GM20431 (cell line): ENCODE measurements at regions not wholly inside any gene's neighbourhood (a gene's known extent, or its start where the extent isn't known, plus 50 kb on each side); places are given as distances from the start of the nearest gene placed in this dataset.

Experiments used
- in situ Hi-C: fragments of 300-500 bp; cut with MseI, MboI; formaldehyde crosslinking; loops from one replicate; pipeline ENCODE4 v1.15.0; 2020; ENCODE audit warnings: low sequenced_read_pairs; ENCODE audit not compliant: unreplicated experiment

DNA sequence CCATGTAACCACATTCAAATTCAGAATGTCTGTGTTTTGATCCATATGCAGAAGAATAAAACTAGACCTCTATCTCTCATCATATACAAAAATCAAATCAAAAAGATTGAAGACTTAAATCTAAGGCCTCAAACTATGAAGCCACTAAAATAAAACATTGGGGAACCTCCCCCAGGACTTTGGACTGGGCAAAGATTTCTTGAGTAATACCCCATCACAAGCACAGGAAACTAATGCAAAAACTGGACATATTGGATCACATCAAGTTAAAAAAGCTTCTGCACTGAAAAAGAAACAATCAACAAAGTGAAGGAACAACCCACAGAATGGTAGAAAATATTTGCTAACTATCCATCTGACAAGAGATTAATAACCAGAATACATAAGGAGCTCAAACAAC lies 266.8 kb downstream of the EPM2A start:
- in situ Hi-C loops: no loop called here

- in situ Hi-C loops: no loop called here
Observed at GRCh38 chr6:145469021-145469420, 266.3 kb downstream of the EPM2A start.

DNA sequence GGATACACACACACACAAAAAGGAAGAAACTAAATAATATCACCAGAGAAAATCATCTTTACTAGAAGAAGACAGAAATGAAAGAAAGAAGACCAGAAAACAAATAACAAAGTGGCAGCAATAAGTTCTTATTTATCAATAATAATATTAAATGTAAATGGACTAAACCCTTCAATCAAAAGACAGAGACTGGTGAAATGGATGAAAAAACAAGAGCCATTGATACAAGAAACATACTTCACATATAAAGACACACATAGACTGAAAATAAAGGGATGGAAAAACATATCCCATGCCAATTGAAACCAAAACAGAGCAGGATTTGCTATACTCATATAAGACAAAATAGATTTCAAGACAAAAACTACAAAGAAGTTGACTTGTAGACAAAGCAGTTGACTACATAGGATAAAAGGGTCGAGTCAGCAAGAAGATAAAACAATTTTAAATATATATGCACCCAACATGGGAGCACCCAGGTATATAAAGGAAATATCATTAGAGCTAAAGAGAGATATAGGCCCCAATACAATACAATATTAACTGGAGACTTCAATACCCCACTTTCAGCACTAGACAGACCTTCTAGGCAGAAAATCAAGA lies 259.4 kb downstream of the EPM2A start:
- in situ Hi-C loops: no loop called here

DNA sequence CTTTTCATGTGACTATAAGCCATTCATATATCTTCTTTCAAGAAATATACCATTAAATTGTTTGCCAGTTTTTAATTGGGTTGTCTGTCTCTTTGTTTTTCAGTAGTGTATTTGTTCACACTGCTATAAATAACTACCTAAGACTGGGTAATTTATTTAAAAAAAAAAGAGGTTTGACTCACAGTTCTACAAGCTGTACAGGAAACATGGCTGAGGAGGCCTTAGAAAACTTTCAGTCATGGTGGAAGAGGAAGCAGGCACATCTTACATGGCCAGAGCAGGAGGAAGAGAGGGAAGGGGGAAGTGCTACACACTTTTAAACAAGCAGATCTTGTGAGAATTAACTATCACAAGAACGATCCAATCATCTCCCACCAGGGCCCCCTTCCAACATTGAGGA lies 255.3 kb downstream of the EPM2A start:
- in situ Hi-C loops: no loop called here

- in situ Hi-C loops: no loop called here
Observed at GRCh38 chr6:145483191-145483996, 251.9 kb downstream of the EPM2A start.

DNA sequence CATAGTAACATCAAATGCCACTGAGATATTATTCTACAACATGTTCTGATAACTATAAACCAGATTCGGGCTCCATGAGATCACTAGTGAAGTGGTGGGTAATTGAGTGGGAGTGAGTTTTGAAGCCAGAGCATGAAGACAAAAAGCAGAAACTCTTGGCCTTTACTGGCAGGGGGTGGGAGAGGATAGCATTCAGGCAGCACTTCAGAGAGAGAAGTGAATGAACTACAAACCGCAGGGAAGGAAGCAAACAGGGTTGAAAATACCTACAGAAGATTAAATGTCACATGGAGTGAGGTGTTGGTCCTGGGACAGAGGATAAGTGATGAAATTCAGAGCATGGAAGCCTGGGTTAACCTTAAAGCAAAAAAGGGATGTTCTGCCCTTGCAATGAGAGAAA lies 250.0 kb downstream of the EPM2A start:
- in situ Hi-C loops: no loop called here

DNA sequence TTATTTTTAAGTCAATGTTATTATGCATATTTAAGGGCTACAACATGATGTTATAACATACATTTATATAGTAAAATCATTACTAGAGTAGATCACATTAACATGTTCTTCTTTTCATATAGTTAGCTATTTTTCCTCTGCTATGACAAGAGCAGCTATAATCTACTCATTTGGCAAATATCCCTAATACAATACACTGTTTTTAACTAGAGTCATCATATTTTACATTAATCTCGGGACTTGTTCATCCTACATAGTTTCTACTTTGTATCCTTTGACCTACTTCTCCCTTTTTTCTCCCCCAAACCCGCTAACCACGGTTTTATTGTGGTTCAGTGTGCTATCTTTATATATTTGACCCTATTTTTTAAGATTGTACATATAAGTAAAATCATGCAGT lies 249.0 kb downstream of the EPM2A start:
- in situ Hi-C loops: no loop called here

GRCh38 chr6:145489583-145489982 lies 245.7 kb downstream of the EPM2A start:
- in situ Hi-C loops: no loop called here

- in situ Hi-C loops: no loop called here
Observed at GRCh38 chr6:145490068-145490467, 245.3 kb downstream of the EPM2A start.

DNA sequence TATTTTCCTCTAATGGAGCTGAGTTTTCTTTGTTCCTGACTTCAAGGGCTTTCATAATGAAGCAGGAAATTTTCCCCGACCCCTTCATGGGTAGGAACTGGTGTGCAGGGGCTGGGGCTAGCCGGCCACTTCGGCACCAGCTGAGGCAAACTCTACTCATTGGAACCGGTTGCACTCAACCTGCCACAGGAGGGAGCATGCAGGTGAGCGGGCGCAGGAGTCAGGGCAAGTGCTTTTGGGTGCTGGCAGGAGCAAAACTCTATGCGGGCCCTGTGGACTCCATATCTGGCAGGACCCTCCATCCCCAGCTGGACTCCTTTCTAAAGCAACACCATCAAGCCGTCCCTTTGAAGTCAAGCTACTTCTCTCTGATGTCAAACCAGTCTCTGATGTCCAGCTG lies 244.2 kb downstream of the EPM2A start:
- in situ Hi-C loops: no loop called here

DNA sequence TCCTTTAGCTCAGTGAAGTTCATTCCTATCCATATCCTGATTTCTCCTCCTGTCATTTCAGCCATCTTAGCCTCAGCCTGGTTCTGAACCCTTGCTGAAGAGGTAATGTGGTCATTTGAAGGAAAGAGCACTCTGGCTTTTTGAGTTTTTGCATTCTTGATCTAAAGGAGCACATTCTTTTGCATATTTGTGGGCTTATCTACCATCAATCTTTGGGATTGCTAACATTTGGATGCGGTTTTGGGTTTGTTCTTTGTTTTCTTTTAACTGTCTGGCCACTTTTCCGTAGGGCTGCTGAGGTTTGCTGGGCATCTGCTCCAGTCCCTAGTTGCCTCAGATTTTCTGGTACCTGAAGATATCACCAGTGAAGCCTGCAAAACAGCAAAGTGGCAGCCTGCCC lies 238.3 kb downstream of the EPM2A start:
- in situ Hi-C loops: no loop called here

DNA sequence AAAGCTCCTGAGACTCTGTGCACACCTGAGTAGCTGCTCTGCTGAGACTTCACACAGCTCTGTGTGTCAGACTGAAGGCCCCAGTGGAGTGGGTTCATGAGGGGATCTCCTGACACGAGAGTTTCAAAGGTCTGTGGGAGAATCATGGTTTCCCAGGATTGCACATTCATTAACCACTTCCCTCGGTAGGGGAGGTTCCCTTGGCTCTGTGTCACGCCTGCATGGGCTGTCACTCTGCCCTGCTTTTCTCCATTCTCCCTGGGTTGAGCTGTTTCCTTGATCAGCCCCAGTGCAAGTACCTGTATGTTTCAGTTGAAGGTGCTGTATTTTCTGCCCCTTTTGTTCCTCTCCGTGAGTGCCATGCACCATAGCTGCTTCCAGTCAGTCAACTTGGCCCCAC lies 236.9 kb downstream of the EPM2A start:
- in situ Hi-C loops: no loop called here

DNA sequence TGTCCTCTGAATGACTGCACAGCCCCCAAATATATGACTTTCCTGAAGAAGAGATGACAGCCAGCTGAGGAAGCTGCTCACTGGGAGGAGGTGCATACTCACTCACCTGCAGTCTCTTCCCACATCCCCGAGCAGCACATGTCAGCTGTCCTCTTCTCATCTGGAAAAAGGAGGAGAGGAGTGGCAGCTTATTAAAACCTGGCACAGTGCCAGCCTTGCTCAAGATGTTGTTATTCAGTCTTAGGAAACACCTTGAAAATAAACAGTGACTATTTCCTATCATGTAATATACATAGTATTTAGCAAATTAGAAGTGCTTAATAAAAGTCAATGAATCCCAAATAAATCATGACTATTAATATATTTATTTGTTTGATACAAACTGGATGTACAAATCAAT lies 232.9 kb downstream of the EPM2A start:
- in situ Hi-C loops: no loop called here

DNA sequence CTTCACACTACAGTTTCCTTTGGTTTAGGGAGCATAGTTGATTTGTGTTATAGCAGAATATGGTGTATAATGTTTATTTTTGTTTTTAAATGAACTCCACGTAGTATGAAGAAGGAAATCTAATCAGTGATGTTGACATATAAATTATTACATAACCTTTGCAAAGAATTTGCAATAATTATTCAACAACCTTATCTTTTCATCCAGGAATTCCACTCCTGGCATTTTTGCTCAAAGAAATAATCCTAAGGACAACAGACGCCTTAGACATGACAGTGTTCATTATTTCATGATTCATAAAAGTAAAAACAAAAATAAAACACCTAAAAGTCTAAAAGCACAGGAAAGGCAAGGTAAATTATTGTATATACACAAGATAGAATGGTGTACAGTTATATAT lies 229.2 kb downstream of the EPM2A start:
- in situ Hi-C loops: no loop called here

- in situ Hi-C loops: no loop called here
Observed at GRCh38 chr6:145506565-145506964, 228.8 kb downstream of the EPM2A start.

DNA sequence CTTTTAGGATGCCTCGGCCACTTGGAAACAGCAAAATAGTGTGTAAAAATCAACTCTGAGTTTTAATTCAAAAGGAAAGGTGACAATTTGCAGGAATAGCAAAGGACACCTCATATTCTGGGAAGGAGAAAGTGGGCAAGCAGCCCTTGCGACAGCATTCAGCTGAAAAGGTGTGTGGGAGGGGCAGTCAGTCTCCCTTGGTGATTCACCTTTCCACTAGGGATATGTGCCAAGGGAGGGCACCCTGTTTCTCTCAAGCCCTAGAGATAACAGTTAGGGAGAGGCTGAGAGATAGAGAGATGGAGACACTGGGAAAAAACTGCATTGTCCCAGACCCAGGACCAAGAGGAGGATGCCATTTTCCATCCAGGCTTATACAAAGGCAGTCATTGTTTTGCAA lies 228.1 kb downstream of the EPM2A start:
- in situ Hi-C loops: no loop called here

GRCh38 chr6:145508107-145508506 lies 227.2 kb downstream of the EPM2A start:
- in situ Hi-C loops: no loop called here

GRCh38 chr6:145517492-145517891 lies 217.8 kb downstream of the EPM2A start:
- in situ Hi-C loops: no loop called here

DNA sequence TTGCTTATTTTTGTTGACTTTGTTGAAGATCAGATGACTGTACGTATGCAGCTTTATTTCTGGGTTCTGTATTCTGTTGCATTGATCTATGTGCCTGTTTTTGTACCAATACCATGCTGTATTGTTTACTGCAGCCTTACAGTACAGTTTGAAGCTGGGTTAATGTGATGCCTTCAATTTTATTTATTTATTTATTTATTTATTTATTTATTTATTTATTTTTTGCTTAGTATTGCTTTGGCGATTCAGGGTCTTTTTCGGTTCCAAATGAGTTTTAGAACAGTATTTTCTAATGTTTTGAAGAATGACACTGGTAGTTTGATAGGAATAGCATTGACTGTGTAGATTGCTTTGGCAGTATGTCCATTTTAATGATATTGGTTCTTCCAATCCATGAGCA lies 210.3 kb downstream of the EPM2A start:
- in situ Hi-C loops: no loop called here

DNA sequence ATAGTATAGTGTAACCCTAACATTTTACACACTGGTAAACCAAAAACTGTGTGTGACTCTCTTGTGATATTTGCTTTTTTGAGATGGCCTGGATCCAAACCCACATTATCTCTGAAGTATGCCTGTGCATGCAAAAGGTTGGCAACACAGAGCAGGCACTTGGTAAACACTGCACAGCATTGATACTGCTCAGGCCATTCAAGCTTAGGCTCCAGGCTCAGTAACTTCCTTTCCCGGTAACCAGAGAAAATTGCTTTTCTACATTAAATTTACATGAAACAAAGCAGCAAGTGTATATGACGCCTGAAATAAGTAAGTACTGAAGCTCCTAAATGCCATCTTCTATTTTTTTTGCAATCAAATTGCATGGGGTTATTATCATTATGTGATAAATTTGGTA lies 205.7 kb downstream of the EPM2A start:
- in situ Hi-C loops: no loop called here

GRCh38 chr6:145530454-145530853 lies 204.9 kb downstream of the EPM2A start:
- in situ Hi-C loops: no loop called here

DNA sequence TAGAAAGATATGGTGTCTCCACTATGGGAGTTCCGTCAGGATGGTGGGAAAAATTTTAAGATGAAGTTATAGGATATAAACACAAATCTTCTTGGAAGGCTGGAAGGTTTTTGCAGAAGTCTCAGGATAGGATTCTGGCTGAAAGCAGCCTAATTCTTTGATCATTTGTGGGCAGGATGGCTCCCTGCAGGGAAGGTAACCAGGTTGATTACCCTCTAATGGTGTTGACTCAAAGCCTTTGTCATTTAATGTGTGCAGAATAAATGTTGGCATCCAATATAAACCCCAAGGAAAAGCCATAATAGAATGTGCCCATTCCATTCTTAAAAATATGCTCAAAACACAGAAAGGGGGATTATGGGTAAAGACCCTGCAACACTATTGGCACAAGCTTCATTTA lies 204.3 kb downstream of the EPM2A start:
- in situ Hi-C loops: no loop called here
